GM20000 (cell line): ENCODE measurements at regions not wholly inside any gene's neighbourhood (a gene's known extent, or its start where the extent isn't known, plus 50 kb on each side); places are given as distances from the start of the nearest gene placed in this dataset.
"Not testable (repeated sequence)": the region's sequence is repeated elsewhere in the genome, so short reads cannot be mapped to it uniquely, and the experiment has no call there.

Source experiments
- DNase-seq: peaks from one replicate; pipeline ENCODE4 v3.0.0; 2012; ENCODE audit warnings: low spot score
- CTCF ChIP-seq: IDR thresholded peaks from 2 replicates; pipeline ENCODE4 v1.5.1; 2012; ENCODE audit warnings: mild to moderate bottlenecking, control low read depth; ENCODE audit errors: extremely low read depth, missing control alignments

DNA sequence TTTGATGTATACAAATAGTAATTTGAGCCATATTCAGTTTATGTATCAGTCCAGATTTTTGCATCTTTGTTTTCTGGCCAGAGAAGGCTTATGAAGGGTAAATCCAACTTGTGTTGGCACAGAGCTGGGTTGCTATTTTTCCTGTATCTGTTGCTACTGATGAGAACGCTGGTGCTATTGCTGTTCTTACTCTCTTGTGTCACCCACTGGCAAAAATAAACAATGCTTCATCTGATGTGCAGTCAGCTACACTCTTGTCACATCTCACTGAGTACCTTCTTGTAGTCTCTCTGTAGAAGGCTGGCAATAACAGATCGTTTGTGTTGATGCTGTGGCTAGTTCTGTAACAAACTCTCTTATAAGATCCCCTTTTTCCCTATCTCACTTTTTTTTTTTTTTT lies 323.4 kb downstream of the CDH19 start:
- no peak for DNase-seq
- TF ChIP-seq CTCF = no peak

GRCh38 chr18:66271962-66272361 lies 331.9 kb downstream of the CDH19 start:
- no peak for TF ChIP-seq CTCF

DNA sequence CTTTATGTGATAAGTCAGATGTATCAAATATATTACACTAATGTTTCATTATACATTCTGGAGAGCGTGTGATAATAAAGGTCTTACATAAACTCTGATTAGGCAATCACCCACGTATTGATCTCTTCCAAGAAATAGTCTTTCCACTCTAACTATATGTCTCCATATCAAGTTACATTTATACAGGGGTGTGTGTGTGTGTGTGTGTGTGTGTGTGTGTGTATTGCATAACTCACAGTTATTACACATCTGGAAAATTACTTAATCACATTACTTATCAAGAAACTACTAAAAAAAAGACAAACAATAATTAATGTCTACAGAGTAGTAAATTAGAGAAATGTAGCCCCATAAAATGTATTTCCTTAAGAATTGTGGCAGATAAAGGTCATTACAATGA lies 339.8 kb downstream of the CDH19 start:
- TF ChIP-seq CTCF = no peak
- DNase-seq = no peak

More at GRCh38 chr18:66271962-66272361, 331.9 kb downstream of the CDH19 start:
- no peak for DNase-seq

DNA sequence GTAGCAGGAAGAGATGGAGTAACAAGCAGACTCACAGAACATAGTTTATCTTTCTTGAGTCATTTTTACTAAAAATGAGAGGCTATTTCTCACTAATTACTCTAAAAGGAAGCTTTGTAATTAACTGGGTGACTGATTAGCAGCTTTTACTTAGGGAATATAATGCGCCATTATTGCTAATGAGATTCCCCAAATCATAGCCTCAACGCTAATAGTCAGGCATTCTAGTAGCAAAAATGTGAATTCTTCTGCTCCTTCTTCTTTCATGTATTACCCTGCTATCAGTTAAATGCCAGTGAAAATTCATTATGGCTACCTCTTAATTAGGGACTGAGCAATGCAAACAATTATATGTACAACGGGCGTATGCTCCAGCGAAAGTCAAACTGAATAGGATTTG lies 349.8 kb downstream of the CDH19 start:
- DNase-seq = no peak
- TF ChIP-seq CTCF = no peak

DNA sequence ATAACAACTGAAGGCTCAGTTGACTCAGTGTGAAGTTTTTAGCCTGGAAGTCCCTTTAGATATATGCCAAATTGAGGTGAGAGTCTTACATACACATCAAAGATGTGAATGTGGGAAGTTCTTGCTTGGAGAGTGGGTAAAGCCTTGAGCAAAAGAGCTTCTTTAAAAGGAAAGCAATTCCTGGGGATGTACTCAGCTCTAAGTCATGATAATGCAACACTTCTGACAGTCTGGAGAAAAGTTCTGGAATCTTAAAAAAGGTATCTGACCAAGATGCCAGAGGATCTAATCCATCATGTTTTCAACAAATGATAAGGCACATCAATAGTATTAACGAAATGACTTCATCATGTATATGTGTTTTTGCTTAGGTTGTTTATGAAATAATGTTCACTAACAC lies 351.2 kb downstream of the CDH19 start:
- no peak for TF ChIP-seq CTCF
- no peak for DNase-seq

- no peak for TF ChIP-seq CTCF
- no peak for DNase-seq
Measured at GRCh38 chr18:66235206-66235605, 368.7 kb downstream of the CDH19 start.

DNA sequence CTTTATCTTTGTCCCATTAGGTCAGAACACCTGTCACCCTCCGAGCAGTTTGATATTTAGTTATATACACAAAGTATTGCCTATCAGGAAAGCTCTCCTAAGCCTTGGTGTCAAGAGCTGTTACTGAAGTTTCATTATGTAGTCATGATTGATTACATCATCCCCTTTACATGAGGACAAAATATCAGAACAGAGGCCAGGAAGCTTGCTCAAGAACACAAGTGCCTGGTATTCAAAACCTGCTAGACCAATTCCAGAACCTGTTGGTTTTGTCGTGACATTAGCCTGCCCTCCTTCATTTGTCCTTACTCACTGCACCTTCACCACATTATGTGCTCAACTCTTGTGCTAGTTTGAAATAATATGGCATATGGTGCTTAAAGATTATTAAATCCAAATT lies 377.1 kb downstream of the CDH19 start:
- DNase-seq = no peak
- TF ChIP-seq CTCF = no peak

DNA sequence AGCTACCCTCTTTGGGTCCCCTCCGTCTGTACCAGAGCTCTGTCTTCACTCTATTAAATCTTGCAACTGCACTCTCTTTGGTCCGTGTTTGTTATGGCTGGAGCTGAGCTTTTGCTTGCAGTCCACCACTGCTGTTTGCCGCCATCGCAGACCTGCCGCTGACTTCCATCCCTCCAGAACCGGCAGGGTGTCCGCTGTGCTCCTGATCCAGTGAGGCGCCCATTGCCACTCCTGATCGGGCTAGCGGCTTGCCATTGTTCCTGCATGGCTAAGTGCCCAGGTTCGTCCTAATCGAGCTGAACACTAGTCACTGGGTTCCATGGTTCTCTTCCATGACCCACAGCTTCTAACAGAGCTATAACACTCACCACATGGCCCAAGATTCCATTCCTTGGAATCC lies 380.6 kb downstream of the CDH19 start:
- DNase-seq = not testable (repeated sequence)
